Thyroid gland (tissue), 4 donors: ENCODE measurements at regions not wholly inside any gene's neighbourhood (a gene's known extent, or its start where the extent isn't known, plus 50 kb on each side); places are given as distances from the start of the nearest gene placed in this dataset.

Experiments used
- DNase-seq, 2 donors: peaks; one replicate each; pipeline ENCODE4 v3.0.0-alpha.2; 2019
- H3K27ac ChIP-seq, 3 donors: fragments of 200-600 bp; sonication (generic); 1 replicate in 2 of 3; 2 replicates in 1 of 3; pipeline ENCODE4 v1.5.1; 2016 to 2019; ENCODE audit warnings: mild to moderate bottlenecking in 1 of 3, moderate library complexity in 1 of 3
- H3K27me3 ChIP-seq: fragments of 200-600 bp; sonication (generic); one replicate; pipeline ENCODE4 v1.5.1; 2019
- H3K36me3 ChIP-seq, 2 donors: fragments of 200-600 bp; sonication (generic); one replicate each; pipeline ENCODE4 v1.5.1; 2016 to 2019
- H3K4me1 ChIP-seq, 2 donors: fragments of 200-600 bp; sonication (generic); one replicate each; pipeline ENCODE4 v1.5.1; 2017 to 2019
- H3K4me3 ChIP-seq, 3 donors: fragments of 200-600 bp; sonication (generic); replicated peaks in 1 of 3; 1 replicate in 2 of 3; 2 replicates in 1 of 3; pipeline ENCODE4 v1.5.1; 2016; ENCODE audit warnings: mild to moderate bottlenecking in 1 of 3
- H3K9me3 ChIP-seq: fragments of 200-600 bp; sonication (generic); one replicate; pipeline ENCODE4 v1.5.1; 2017
- CTCF ChIP-seq, 6 experiments: fragments of 200-600 bp in 3 of 6; fragments of 450-650 bp in 3 of 6; sonication (generic) in 3 of 6; IDR thresholded peaks; one replicate each; pipeline ENCODE4 v1.5.1; 2016 to 2019; ENCODE audit warnings: antibody characterized with exemption in 6 of 6, mild to moderate bottlenecking in 2 of 6, inconsistent platforms in 1 of 6, moderate library complexity in 1 of 6
- POLR2A ChIP-seq, 2 donors: fragments of 450-650 bp; IDR thresholded peaks; one replicate each; pipeline ENCODE4 v1.6.1; 2017; ENCODE audit warnings: antibody characterized with exemption in 2 of 2, mild to moderate bottlenecking in 2 of 2, moderate library complexity in 1 of 2
- WGBS, 2 donors: methylation state at CpG; one replicate each; pipeline ENCODE4 v1.1.5; 2017; 5-methylcytosine and 5-hydroxymethylcytosine counted together
- intact Hi-C: fragments of 100-400 bp; cut with DNase I; formaldehyde crosslinking; loops from one replicate; pipeline ENCODE4 v1.15.1; 2023

GRCh38 chrX:113300580-113300979, 459.9 kb upstream of the AMOT start:
- intact Hi-C loops: no loop called here
- H3K36me3 ChIP-seq: no peaks in the 10 kb centered on the region
- H3K4me3 ChIP-seq: no peak overlapping the region
- no peak for DNase-seq
- WGBS, 2 donors: 80 to 96% methylated on average over 3 of the region's 3 CpGs
- H3K9me3 ChIP-seq: no peaks in the 10 kb centered on the region
- no peaks in the 10 kb centered on the region for H3K4me1 ChIP-seq
- H3K27me3 ChIP-seq: no peaks in the 10 kb centered on the region
- no peak for TF ChIP-seq POLR2A (IDR thresholded peaks at IDR 0.05)
- TF ChIP-seq CTCF (IDR thresholded peaks at IDR 0.05): no peak
- no peak overlapping the region for H3K27ac ChIP-seq

DNA sequence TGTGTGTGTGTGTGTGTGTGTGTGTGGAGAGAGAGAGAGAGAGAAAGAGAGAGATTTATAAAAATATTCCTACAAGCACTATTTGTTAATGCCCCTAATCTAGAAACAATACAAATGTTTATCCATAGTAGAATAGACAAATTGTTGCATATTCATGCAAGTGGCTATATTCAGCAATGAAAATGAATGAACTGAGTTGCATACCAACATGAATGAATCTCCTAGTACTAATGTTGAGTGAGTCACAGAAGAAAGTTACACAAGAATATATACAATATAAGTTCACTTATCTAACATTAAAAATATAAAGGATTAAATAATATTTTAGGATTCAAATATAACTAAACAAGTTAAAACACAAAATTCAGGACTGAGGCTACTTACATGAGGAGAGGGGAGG, 456.8 kb upstream of the AMOT start:
- intact Hi-C loops: no loop called here
- H3K27ac ChIP-seq: no peak overlapping the region

GRCh38 chrX:113289503-113289902, 448.9 kb upstream of the AMOT start:
- intact Hi-C loops: no loop called here
- Histone ChIP-seq H3K27ac (no peak overlapping the region), H3K9me3 (no peaks in the 10 kb centered on the region), H3K4me3 (no peak overlapping the region), H3K27me3 (no peaks in the 10 kb centered on the region), H3K4me1 (no peaks in the 10 kb centered on the region), H3K36me3 (no peaks in the 10 kb centered on the region)
- WGBS, 2 donors: 20 to 46% methylated on average over 1 of the region's 1 CpG
- no peak for DNase-seq
- TF ChIP-seq POLR2A (IDR thresholded peaks at IDR 0.05) (no peak), CTCF (IDR thresholded peaks at IDR 0.05) (no peak)

More for the DNA sequence above, 456.8 kb upstream of the AMOT start:
- DNase-seq: no peak
- TF ChIP-seq POLR2A (IDR thresholded peaks at IDR 0.05) (no peak), CTCF (IDR thresholded peaks at IDR 0.05) (no peak)
- Histone ChIP-seq H3K4me1 (no peaks in the 10 kb centered on the region), H3K4me3 (no peak overlapping the region), H3K27me3 (no peaks in the 10 kb centered on the region), H3K36me3 (no peaks in the 10 kb centered on the region), H3K9me3 (no peaks in the 10 kb centered on the region)

DNA sequence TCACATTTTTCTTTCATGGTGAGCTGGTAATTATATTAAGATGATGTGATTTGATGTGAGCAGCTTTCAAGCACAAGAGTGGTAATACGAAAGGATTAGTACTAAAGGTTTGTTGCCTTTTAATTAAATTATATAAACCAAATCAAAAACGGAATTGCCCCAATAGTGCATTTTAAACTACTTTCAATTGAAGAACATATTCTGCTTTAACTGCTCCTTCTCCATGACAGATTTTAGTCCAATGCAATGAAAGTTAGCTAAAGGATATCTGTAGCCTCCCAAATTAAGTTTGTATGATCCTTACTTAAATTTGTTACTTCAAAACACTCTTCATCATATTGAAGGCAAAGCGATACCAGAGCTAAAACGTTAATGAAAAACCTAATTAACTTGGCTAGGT, 447.1 kb upstream of the AMOT start:
- intact Hi-C loops: no loop called here
- 89 to 91% methylated on average over 4 of the region's 4 CpGs for WGBS, 2 donors
- no peak for DNase-seq
- no peak overlapping the region for H3K4me3 ChIP-seq
- H3K27me3 ChIP-seq: no peaks in the 10 kb centered on the region
- H3K9me3 ChIP-seq: no peaks in the 10 kb centered on the region
- TF ChIP-seq CTCF (IDR thresholded peaks at IDR 0.05) (no peak), POLR2A (IDR thresholded peaks at IDR 0.05) (no peak)
- H3K36me3 ChIP-seq: no peaks in the 10 kb centered on the region
- H3K4me1 ChIP-seq: no peaks in the 10 kb centered on the region
- H3K27ac ChIP-seq: no peak overlapping the region

GRCh38 chrX:113275804-113276203, 435.2 kb upstream of the AMOT start:
- 93 to 96% methylated on average over 2 of the region's 2 CpGs for WGBS, 2 donors
- Histone ChIP-seq H3K4me1 (no peaks in the 10 kb centered on the region), H3K36me3 (no peaks in the 10 kb centered on the region), H3K27ac (no peak overlapping the region), H3K27me3 (no peaks in the 10 kb centered on the region), H3K9me3 (no peaks in the 10 kb centered on the region), H3K4me3 (no peak overlapping the region)
- TF ChIP-seq POLR2A (IDR thresholded peaks at IDR 0.05) (no peak), CTCF (IDR thresholded peaks at IDR 0.05) (no peak)
- DNase-seq: no peak
- intact Hi-C loops: no loop called here
